ENCODE measurements at regions not wholly inside any gene's neighbourhood (a gene's known extent, or its start where the extent isn't known, plus 50 kb on each side); places are given as distances from the start of the nearest gene placed in this dataset.

DNA sequence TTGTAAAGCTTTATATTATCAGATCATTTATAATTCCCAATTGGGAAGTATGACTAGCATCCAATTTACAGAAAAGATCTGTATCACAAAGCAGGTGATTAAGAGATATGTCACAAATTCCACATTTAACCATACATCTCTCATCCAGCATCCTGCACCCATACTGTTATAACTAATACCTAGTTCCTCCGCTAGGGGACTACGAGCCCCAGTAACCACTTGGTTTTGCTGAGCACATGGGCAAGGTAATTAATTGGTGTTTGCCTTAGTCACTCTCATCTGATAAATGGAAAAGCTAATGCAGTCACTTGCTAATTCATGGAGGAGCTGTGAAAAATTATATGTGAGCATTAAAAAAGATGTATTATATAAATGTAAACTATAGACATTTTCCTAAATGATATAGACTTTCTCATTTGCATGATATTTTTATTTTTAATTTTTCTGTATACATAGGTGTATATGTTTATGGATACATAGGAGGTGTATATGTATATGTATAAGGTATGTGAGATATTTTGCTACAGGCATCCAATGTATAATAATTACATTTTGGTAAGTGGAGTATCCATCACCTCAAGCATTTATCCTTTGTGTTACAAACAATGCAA lies 1031.8 kb downstream of the GALC start:
- Histone ChIP-seq H3K36me3 (ENCODE audit: low read depth) (no peaks in the 10 kb centered on the region), H2AFZ (no peak overlapping the region), H3K4me1 (replicated peaks; ENCODE audit: insufficient read depth) (no peaks in the 10 kb centered on the region), H3K9me2 (ENCODE audit: insufficient read depth) (no peaks in the 10 kb centered on the region), H3K9me3 (ENCODE audit: insufficient read depth, low read depth) (no peaks in the 10 kb centered on the region), H3K4me3 (no peak overlapping the region), H3F3A (ENCODE audit: insufficient read depth, low read depth) (no peaks in the 10 kb centered on the region), H3K27me3 (ENCODE audit: insufficient read depth, low read depth) (no peaks in the 10 kb centered on the region), H3K4me2 (no peak overlapping the region), H3K27ac (no peak overlapping the region), H4K20me1 (ENCODE audit: insufficient read depth) (no peaks in the 10 kb centered on the region), H3K79me2 (ENCODE audit: low read depth) (no peaks in the 10 kb centered on the region)
- no peak for TF ChIP-seq EZH2 (IDR thresholded peaks at IDR 0.05; ENCODE audit: low read depth)
- TF ChIP-seq CTCF (conservative IDR thresholded peaks at IDR 0.05) = peak; percentile 47; the same call in 1 of the 2 replicates
- BruUV-seq (replicated peaks) = no TSS peak
- CTCF ChIA-PET = no interaction called here
- POLR2A ChIA-PET (ENCODE audit: unreplicated experiment) = no interaction called here
- DNase-seq = no peak
- intact Hi-C loops (cut with micrococcal nuclease; ENCODE audit: unreplicated experiment) = no loop called here

DNA sequence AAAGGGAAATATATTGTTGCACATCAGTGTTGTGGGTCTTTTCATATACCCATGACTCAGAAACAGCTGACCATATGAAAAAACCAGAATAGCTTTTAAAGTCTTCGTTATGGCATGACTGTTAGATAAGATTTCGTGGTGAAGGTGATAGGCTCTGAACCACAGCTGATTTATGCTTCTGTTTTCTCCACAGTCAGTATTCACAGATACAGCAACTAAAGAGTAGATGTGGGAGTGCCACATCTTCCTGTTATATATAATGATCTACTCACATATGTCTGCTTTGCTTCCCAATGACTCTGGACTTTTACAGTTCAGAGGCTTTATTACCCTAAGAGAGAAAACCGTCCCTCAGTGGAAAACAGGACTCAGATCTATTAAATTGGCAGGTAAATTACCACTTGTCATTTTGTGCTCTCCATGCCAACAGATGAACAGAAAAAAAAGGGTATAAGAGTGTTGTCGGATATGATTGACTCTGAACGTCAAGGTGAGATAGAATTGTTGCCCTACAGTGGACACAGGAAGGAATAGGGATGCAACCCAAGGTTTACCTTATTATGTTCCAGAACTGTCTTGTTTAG lies 1037.1 kb downstream of the GALC start:
- no peaks in the 10 kb centered on the region for H3F3A ChIP-seq (ENCODE audit: insufficient read depth, low read depth)
- POLR2A ChIA-PET (ENCODE audit: unreplicated experiment) = no interaction called here
- intact Hi-C loops (cut with micrococcal nuclease; ENCODE audit: unreplicated experiment) = no loop called here
- H3K27ac ChIP-seq = no peak overlapping the region
- TF ChIP-seq EZH2 (IDR thresholded peaks at IDR 0.05; ENCODE audit: low read depth) (no peak), CTCF (conservative IDR thresholded peaks at IDR 0.05) (no peak)
- H2AFZ ChIP-seq = no peak overlapping the region
- no peak for DNase-seq
- CTCF ChIA-PET = no interaction called here
- H3K79me2 ChIP-seq (ENCODE audit: low read depth) = no peaks in the 10 kb centered on the region
- H4K20me1 ChIP-seq (ENCODE audit: insufficient read depth) = no peaks in the 10 kb centered on the region
- no peak overlapping the region for H3K4me3 ChIP-seq
- H3K27me3 ChIP-seq (ENCODE audit: insufficient read depth, low read depth) = no peaks in the 10 kb centered on the region
- H3K9me3 ChIP-seq (ENCODE audit: insufficient read depth, low read depth) = no peaks in the 10 kb centered on the region
- no peaks in the 10 kb centered on the region for H3K4me1 ChIP-seq (replicated peaks; ENCODE audit: insufficient read depth)
- BruUV-seq (replicated peaks) = no TSS peak
- H3K9me2 ChIP-seq (ENCODE audit: insufficient read depth) = no peaks in the 10 kb centered on the region
- H3K4me2 ChIP-seq = no peak overlapping the region
- H3K36me3 ChIP-seq (ENCODE audit: low read depth) = no peaks in the 10 kb centered on the region

DNA sequence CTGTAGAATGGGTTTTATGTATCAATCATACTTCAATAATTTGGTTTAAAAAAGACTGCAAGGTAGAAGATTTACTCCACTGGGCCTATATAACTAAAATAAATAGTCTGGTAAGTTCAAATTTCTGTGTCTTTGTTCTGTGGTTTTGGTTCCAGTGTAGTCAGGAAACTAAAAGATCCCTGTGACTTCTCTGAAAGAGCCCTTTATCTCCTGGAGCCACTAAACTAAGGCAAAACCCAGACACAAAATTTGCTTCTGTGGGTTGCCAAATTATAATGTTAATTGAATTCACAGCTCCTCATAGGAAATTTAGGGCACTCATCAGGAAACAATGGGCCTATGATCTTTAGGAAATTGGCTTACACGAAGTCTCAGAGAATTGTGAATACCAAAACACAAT lies 1038.4 kb downstream of the GALC start:
- Histone ChIP-seq H3K9me2 (ENCODE audit: insufficient read depth) (no peaks in the 10 kb centered on the region), H3K36me3 (ENCODE audit: low read depth) (no peaks in the 10 kb centered on the region)
- CTCF ChIA-PET = no interaction called here

More for the DNA sequence above, 1038.4 kb downstream of the GALC start:
- Histone ChIP-seq H3K79me2 (ENCODE audit: low read depth) (no peaks in the 10 kb centered on the region), H2AFZ (no peak overlapping the region), H3K4me2 (no peak overlapping the region), H3K27ac (no peak overlapping the region), H3K27me3 (ENCODE audit: insufficient read depth, low read depth) (no peaks in the 10 kb centered on the region), H3K4me1 (replicated peaks; ENCODE audit: insufficient read depth) (no peaks in the 10 kb centered on the region), H4K20me1 (ENCODE audit: insufficient read depth) (no peaks in the 10 kb centered on the region), H3K9me3 (ENCODE audit: insufficient read depth, low read depth) (no peaks in the 10 kb centered on the region), H3F3A (ENCODE audit: insufficient read depth, low read depth) (no peaks in the 10 kb centered on the region), H3K4me3 (no peak overlapping the region)
- no peak for DNase-seq
- BruUV-seq (replicated peaks) = no TSS peak
- POLR2A ChIA-PET (ENCODE audit: unreplicated experiment) = no interaction called here
- intact Hi-C loops (cut with micrococcal nuclease; ENCODE audit: unreplicated experiment) = no loop called here
- TF ChIP-seq EZH2 (IDR thresholded peaks at IDR 0.05; ENCODE audit: low read depth) (no peak), CTCF (conservative IDR thresholded peaks at IDR 0.05) (no peak)

All from PC-9 (cell line).